Type B pancreatic cell (in vitro differentiated cells): ENCODE measurements at regions not wholly inside any gene's neighbourhood (a gene's known extent, or its start where the extent isn't known, plus 50 kb on each side); places are given as distances from the start of the nearest gene placed in this dataset.

Source experiments
- DNase-seq: peaks from one replicate; pipeline ENCODE4 v3.0.0; 2021; ENCODE audit warnings: mixed read lengths; ENCODE audit not compliant: unreplicated experiment; ENCODE audit errors: extremely low spot score
- H3K27ac Mint-ChIP-seq: 2 replicates; pipeline ENCODE4 v1.8.0; 2021; ENCODE audit warnings: mild to moderate bottlenecking, mixed read lengths
- H3K27me3 Mint-ChIP-seq: 2 replicates; pipeline ENCODE4 v1.8.0; 2021; ENCODE audit warnings: mixed read lengths
- H3K36me3 Mint-ChIP-seq: 2 replicates; pipeline ENCODE4 v1.8.0; 2021; ENCODE audit warnings: mixed read lengths
- H3K4me1 Mint-ChIP-seq: one replicate; pipeline ENCODE4 v1.8.0; 2021; ENCODE audit warnings: mixed read lengths; ENCODE audit not compliant: unreplicated experiment
- H3K4me3 Mint-ChIP-seq: 2 replicates; pipeline ENCODE4 v1.8.0; 2021; ENCODE audit warnings: mild to moderate bottlenecking, mixed read lengths
- H3K9me3 Mint-ChIP-seq: 2 replicates; pipeline ENCODE4 v1.8.0; 2021; ENCODE audit warnings: mixed read lengths
- CTCF ChIP-seq: fragments of 200-600 bp; sonication (generic); conservative IDR thresholded peaks from 2 replicates; pipeline ENCODE4 v1.5.0; 2021; ENCODE audit warnings: antibody characterized with exemption, mild to moderate bottlenecking

- peaks cover 17% of the 10 kb centered on the region for H3K36me3 Mint-ChIP-seq
- TF ChIP-seq CTCF, result no peak
- H3K4me1 Mint-ChIP-seq, result peaks cover 16% of the 10 kb centered on the region
- no peak for DNase-seq
- H3K9me3 Mint-ChIP-seq, result peaks cover 11% of the 10 kb centered on the region
- H3K27ac Mint-ChIP-seq, result no peak overlapping the region
- H3K27me3 Mint-ChIP-seq, result no peaks in the 10 kb centered on the region
- no peak overlapping the region for H3K4me3 Mint-ChIP-seq
Observed at GRCh38 chr6:140433072-140433471, 1058.6 kb upstream of the CITED2 start.

GRCh38 chr6:140427842-140428241, 1053.4 kb upstream of the CITED2 start:
- Mint-ChIP-seq H3K4me1 (no peaks in the 10 kb centered on the region), H3K27me3 (no peaks in the 10 kb centered on the region), H3K4me3 (no peak overlapping the region), H3K9me3 (peaks cover 3% of the 10 kb centered on the region), H3K36me3 (peaks cover under 1% of the 10 kb centered on the region), H3K27ac (no peak overlapping the region)
- no peak for TF ChIP-seq CTCF
- DNase-seq, result no peak

- Mint-ChIP-seq H3K27me3 (no peaks in the 10 kb centered on the region), H3K27ac (no peak overlapping the region)
- no peak for DNase-seq
Observed at GRCh38 chr6:140414966-140415620, 1040.6 kb upstream of the CITED2 start.

GRCh38 chr6:140403020-140403419, 1028.6 kb upstream of the CITED2 start:
- Mint-ChIP-seq H3K36me3 (peaks cover 4% of the 10 kb centered on the region), H3K27ac (no peak overlapping the region), H3K27me3 (no peaks in the 10 kb centered on the region), H3K4me3 (no peak overlapping the region), H3K4me1 (peaks cover 8% of the 10 kb centered on the region), H3K9me3 (peaks cover 13% of the 10 kb centered on the region)
- TF ChIP-seq CTCF, result no peak
- no peak for DNase-seq

More at GRCh38 chr6:140414966-140415620, 1040.6 kb upstream of the CITED2 start:
- peaks cover 6% of the 10 kb centered on the region for H3K4me1 Mint-ChIP-seq
- peaks cover 6% of the 10 kb centered on the region for H3K9me3 Mint-ChIP-seq
- no peak overlapping the region for H3K4me3 Mint-ChIP-seq
- no peaks in the 10 kb centered on the region for H3K36me3 Mint-ChIP-seq
- no peak for TF ChIP-seq CTCF

GRCh38 chr6:140401761-140402160, 1027.3 kb upstream of the CITED2 start:
- Mint-ChIP-seq H3K4me1 (peaks cover 8% of the 10 kb centered on the region), H3K4me3 (no peak overlapping the region), H3K9me3 (peaks cover 13% of the 10 kb centered on the region), H3K27ac (no peak overlapping the region), H3K36me3 (peaks cover 4% of the 10 kb centered on the region), H3K27me3 (no peaks in the 10 kb centered on the region)
- no peak for DNase-seq
- TF ChIP-seq CTCF, result no peak
